Trophoblast cell (in vitro differentiated cells and primary cell): ENCODE measurements at regions not wholly inside any gene's neighbourhood (a gene's known extent, or its start where the extent isn't known, plus 50 kb on each side); places are given as distances from the start of the nearest gene placed in this dataset.
"Not testable (repeated sequence)": the region's sequence is repeated elsewhere in the genome, so short reads cannot be mapped to it uniquely, and the experiment has no call there.

Experiments
- DNase-seq, 2 donors: peaks; one replicate each; pipeline ENCODE4 v3.0.0-alpha.2; 2016
- H2AFZ ChIP-seq: 2 replicates; pipeline ENCODE4 v1.6.1; 2013; ENCODE audit warnings: low read length, moderate library complexity, mild to moderate bottlenecking; ENCODE audit not compliant: insufficient read depth, poor library complexity
- H2AK5ac ChIP-seq: 2 replicates; pipeline ENCODE4 v1.6.1; 2013; ENCODE audit warnings: mild to moderate bottlenecking, low read length
- H2BK120ac ChIP-seq: 2 replicates; pipeline ENCODE4 v1.6.1; 2013; ENCODE audit warnings: low read length, mild to moderate bottlenecking, moderate library complexity; ENCODE audit not compliant: insufficient read depth, poor library complexity
- H2BK12ac ChIP-seq: 2 replicates; pipeline ENCODE4 v1.6.1; 2013; ENCODE audit warnings: mild to moderate bottlenecking, low read length, moderate library complexity
- H2BK5ac ChIP-seq: 2 replicates; pipeline ENCODE4 v1.6.1; 2013; ENCODE audit warnings: low read length, low read depth, moderate library complexity, mild to moderate bottlenecking; ENCODE audit not compliant: poor library complexity
- H3K14ac ChIP-seq: 2 replicates; pipeline ENCODE4 v1.6.1; 2013; ENCODE audit warnings: mild to moderate bottlenecking, low read length
- H3K18ac ChIP-seq: 2 replicates; pipeline ENCODE4 v1.6.1; 2013; ENCODE audit warnings: mild to moderate bottlenecking, low read length
- H3K23ac ChIP-seq: 2 replicates; pipeline ENCODE4 v1.6.1; 2013; ENCODE audit warnings: low read length
- H3K27ac ChIP-seq: 2 replicates; pipeline ENCODE4 v1.5.1; 2013; ENCODE audit warnings: low read depth, mild to moderate bottlenecking, inconsistent platforms, low read length, moderate library complexity
- H3K27me3 ChIP-seq: 2 replicates; pipeline ENCODE4 v1.6.1; 2013; ENCODE audit warnings: inconsistent platforms, mild to moderate bottlenecking, low read length, moderate library complexity; ENCODE audit not compliant: insufficient read depth
- H3K36me3 ChIP-seq, 2 experiments: 1 replicate in 1 of 2; 2 replicates in 1 of 2; pipeline ENCODE4 v1.6.1; 2013; ENCODE audit warnings: low read length in 2 of 2, mild to moderate bottlenecking in 2 of 2, moderate library complexity in 1 of 2; ENCODE audit not compliant: insufficient read depth in 2 of 2, control insufficient read depth in 1 of 2
- H3K4ac ChIP-seq: 2 replicates; pipeline ENCODE4 v1.6.1; 2013; ENCODE audit warnings: low read depth, mild to moderate bottlenecking, low read length, moderate library complexity
- H3K4me1 ChIP-seq, 2 experiments: 1 replicate in 1 of 2; 2 replicates in 1 of 2; pipeline ENCODE4 v1.6.1; 2013; ENCODE audit warnings: low read length in 2 of 2, mild to moderate bottlenecking in 2 of 2, moderate library complexity in 1 of 2; ENCODE audit not compliant: insufficient read depth in 2 of 2, control insufficient read depth in 1 of 2
- H3K4me2 ChIP-seq: 2 replicates; pipeline ENCODE4 v1.6.1; 2013; ENCODE audit warnings: inconsistent platforms, mild to moderate bottlenecking, low read length, moderate library complexity
- H3K4me3 ChIP-seq: 2 replicates; pipeline ENCODE4 v1.5.1; 2013; ENCODE audit warnings: mild to moderate bottlenecking, low read depth, low read length, inconsistent platforms
- H3K79me1 ChIP-seq: one replicate; pipeline ENCODE4 v1.6.1; 2013; ENCODE audit warnings: low read length
- H3K79me2 ChIP-seq: 2 replicates; pipeline ENCODE4 v1.6.1; 2013; ENCODE audit warnings: low read length, mild to moderate bottlenecking; ENCODE audit not compliant: control insufficient read depth, insufficient read depth, poor library complexity
- H3K9ac ChIP-seq: 2 replicates; pipeline ENCODE4 v1.6.1; 2013; ENCODE audit warnings: mild to moderate bottlenecking, low read length
- H3K9me3 ChIP-seq: 2 replicates; pipeline ENCODE4 v1.6.1; 2013; ENCODE audit warnings: low read depth, mild to moderate bottlenecking, control low read depth, inconsistent platforms, low read length; ENCODE audit not compliant: insufficient read depth
- H4K12ac ChIP-seq: 2 replicates; pipeline ENCODE4 v1.6.1; 2013; ENCODE audit warnings: low read depth, mild to moderate bottlenecking, low read length, moderate library complexity
- H4K8ac ChIP-seq: 2 replicates; pipeline ENCODE4 v1.6.1; 2013; ENCODE audit warnings: low read depth, mild to moderate bottlenecking, low read length, moderate library complexity
- H4K91ac ChIP-seq: one replicate; pipeline ENCODE4 v1.6.1; 2013; ENCODE audit warnings: low read depth, mild to moderate bottlenecking, low read length, moderate library complexity
- WGBS: extraction: QIAGEN DNeasy Blood & Tissue Kit; methylation state at CpG from one replicate; pipeline ENCODE4 v1.1.7; 2013; ENCODE audit warnings: missing lambda C conversion rate; ENCODE audit not compliant: insufficient read length, insufficient coverage; ENCODE audit errors: extremely low coverage; 5-methylcytosine and 5-hydroxymethylcytosine counted together

GRCh38 chr5:2153350-2153749, 270.6 kb upstream of the IRX4 start:
- H3K79me2 ChIP-seq, result no peaks in the 10 kb centered on the region
- H3K23ac ChIP-seq, result no peak overlapping the region
- H2BK120ac ChIP-seq, result no peak overlapping the region
- no peak overlapping the region for H2AFZ ChIP-seq
- H3K9ac ChIP-seq, result no peak overlapping the region
- H2AK5ac ChIP-seq, result no peak overlapping the region
- H3K4ac ChIP-seq, result no peak overlapping the region
- H4K12ac ChIP-seq, result no peak overlapping the region
- no peak overlapping the region for H2BK12ac ChIP-seq
- no peak overlapping the region for H3K4me2 ChIP-seq
- peaks cover 4 to 10% of the 10 kb centered on the region in 2 experiments for H3K4me1 ChIP-seq
- DNase-seq, result no peak
- no peaks in the 10 kb centered on the region for H3K27me3 ChIP-seq
- no CpG with 5 or more reads among the region's 6 CpGs for WGBS
- H3K18ac ChIP-seq, result no peak overlapping the region
- no peak overlapping the region for H3K27ac ChIP-seq
- H4K8ac ChIP-seq, result no peak overlapping the region
- no peaks in the 10 kb centered on the region for H3K9me3 ChIP-seq
- no peak overlapping the region for H3K14ac ChIP-seq
- no peaks in the 10 kb centered on the region for H3K36me3 ChIP-seq
- no peaks in the 10 kb centered on the region for H3K79me1 ChIP-seq
- H3K4me3 ChIP-seq, result no peak overlapping the region
- H2BK5ac ChIP-seq, result no peak overlapping the region
- H4K91ac ChIP-seq, result no peak overlapping the region

GRCh38 chr5:2151301-2151888, 268.7 kb upstream of the IRX4 start:
- not testable (repeated sequence) for H2BK120ac ChIP-seq, H3K23ac ChIP-seq, H2BK12ac ChIP-seq, H3K79me2 ChIP-seq, H3K27ac ChIP-seq, H3K14ac ChIP-seq, H3K4me3 ChIP-seq, H4K12ac ChIP-seq, H3K9me3 ChIP-seq, H2AK5ac ChIP-seq, H3K18ac ChIP-seq, H3K36me3 ChIP-seq, H2BK5ac ChIP-seq, H3K4me1 ChIP-seq, H4K91ac ChIP-seq, H3K4ac ChIP-seq, H3K9ac ChIP-seq, H4K8ac ChIP-seq, H3K79me1 ChIP-seq, H2AFZ ChIP-seq, H3K4me2 ChIP-seq, H3K27me3 ChIP-seq
- no CpG with 5 or more reads among the region's 8 CpGs for WGBS
- peak in 1 of 2 donors; percentile 38 for DNase-seq

GRCh38 chr5:2149195-2149539, 266.4 kb upstream of the IRX4 start:
- H3K9me3 ChIP-seq, result peaks cover 13% of the 10 kb centered on the region
- H3K79me2 ChIP-seq, result no peaks in the 10 kb centered on the region
- no peaks in the 10 kb centered on the region for H3K79me1 ChIP-seq
- no peaks in the 10 kb centered on the region for H3K27me3 ChIP-seq
- no peak overlapping the region for H3K4ac ChIP-seq
- no peak overlapping the region for H4K8ac ChIP-seq
- no peak overlapping the region for H2AFZ ChIP-seq
- peak overlapping the region; percentile 8 for H3K4me2 ChIP-seq
- H3K23ac ChIP-seq, result no peak overlapping the region
- peaks cover 4 to 10% of the 10 kb centered on the region in 2 experiments for H3K4me1 ChIP-seq
- no peak overlapping the region for H2BK5ac ChIP-seq
- H2BK120ac ChIP-seq, result no peak overlapping the region
- no peak overlapping the region for H4K91ac ChIP-seq
- no peak overlapping the region for H3K14ac ChIP-seq
- H3K27ac ChIP-seq, result no peak overlapping the region
- no peak overlapping the region for H3K18ac ChIP-seq
- peak in 1 of 2 donors; percentile 39 for DNase-seq
- H3K9ac ChIP-seq, result no peak overlapping the region
- no peak overlapping the region for H3K4me3 ChIP-seq
- no peak overlapping the region for H4K12ac ChIP-seq
- no peak overlapping the region for H2AK5ac ChIP-seq
- H2BK12ac ChIP-seq, result no peak overlapping the region
- no CpG with 5 or more reads among the region's 15 CpGs for WGBS
- no peaks in the 10 kb centered on the region for H3K36me3 ChIP-seq

- no peak overlapping the region for H2BK12ac ChIP-seq
- no peaks in the 10 kb centered on the region for H3K79me2 ChIP-seq
- no peaks in the 10 kb centered on the region for H3K27me3 ChIP-seq
- H3K9ac ChIP-seq, result no peak overlapping the region
- WGBS, result no CpG with 5 or more reads among the region's 14 CpGs
- H3K4me1 ChIP-seq, result peaks cover 4 to 10% of the 10 kb centered on the region in 2 experiments
- no peak overlapping the region for H3K4ac ChIP-seq
- no peak overlapping the region for H2BK120ac ChIP-seq
- no peak for DNase-seq
- H2AFZ ChIP-seq, result no peak overlapping the region
- H3K79me1 ChIP-seq, result no peaks in the 10 kb centered on the region
- no peak overlapping the region for H2AK5ac ChIP-seq
- peaks cover 15% of the 10 kb centered on the region for H3K9me3 ChIP-seq
- no peaks in the 10 kb centered on the region for H3K36me3 ChIP-seq
- H4K8ac ChIP-seq, result no peak overlapping the region
- no peak overlapping the region for H3K14ac ChIP-seq
- no peak overlapping the region for H3K27ac ChIP-seq
- H2BK5ac ChIP-seq, result no peak overlapping the region
- H4K91ac ChIP-seq, result no peak overlapping the region
- H3K18ac ChIP-seq, result no peak overlapping the region
- no peak overlapping the region for H4K12ac ChIP-seq
- peak overlapping the region; percentile 8 for H3K4me2 ChIP-seq
- H3K4me3 ChIP-seq, result no peak overlapping the region
- H3K23ac ChIP-seq, result no peak overlapping the region
Measured at GRCh38 chr5:2148312-2149194, 265.8 kb upstream of the IRX4 start.
